SK-N-SH (cell line): ENCODE measurements at regions not wholly inside any gene's neighbourhood (a gene's known extent, or its start where the extent isn't known, plus 50 kb on each side); places are given as distances from the start of the nearest gene placed in this dataset.

Experiments used
- CTCF ChIA-PET: fragments of 300-600, 350-600 bp; formaldehyde crosslinking; extraction: SDS; loops from one replicate; lab custom pipeline; 2021; lab: Yijun Ruan, JAX
- POLR2A ChIA-PET: fragments of 350-600 bp; sonication (Branson Sonifier 250); formaldehyde crosslinking; extraction: SDS; loops from one replicate; lab custom pipeline; 2020; ENCODE audit warnings: antibody characterized with exemption, inconsistent platforms; lab: Yijun Ruan, JAX
- DNase-seq: peaks from one replicate; pipeline ENCODE4 v3.0.0; 2012
- H2AFZ ChIP-seq: fragments of 200-600 bp; sonication (generic); 2 replicates; pipeline ENCODE4 v1.8.1; 2016; ENCODE audit warnings: antibody characterized with exemption, mild to moderate bottlenecking, low read depth
- H3F3A ChIP-seq: fragments of 200-600 bp; sonication (generic); replicated peaks from 2 replicates; pipeline ENCODE3; 2016; ENCODE audit warnings: antibody characterized with exemption, mild to moderate bottlenecking; ENCODE audit not compliant: insufficient read depth
- H3K27ac ChIP-seq, 2 experiments: fragments of 200-500 bp in 1 of 2; fragments of 200-600 bp in 1 of 2; sonication (Bioruptor generic) in 1 of 2; sonication (generic), shearing (Covaris generic) in 1 of 2; 2 replicates each; pipeline versions ENCODE4 v1.5.1 to v1.6.1; 2014 to 2016; ENCODE audit warnings: low read depth in 2 of 2, inconsistent platforms in 1 of 2, low read length in 1 of 2, mild to moderate bottlenecking in 1 of 2, mixed read lengths in 1 of 2
- H3K27me3 ChIP-seq: fragments of 200-600 bp; sonication (generic), shearing (Covaris generic); 2 replicates; pipeline ENCODE4 v1.6.1; 2016; ENCODE audit warnings: mixed run types; ENCODE audit not compliant: insufficient read depth
- H3K36me3 ChIP-seq, 2 experiments: fragments of 200-500 bp in 1 of 2; fragments of 200-600 bp in 1 of 2; sonication (Bioruptor generic) in 1 of 2; sonication (generic) in 1 of 2; replicated peaks in 1 of 2; 2 replicates each; pipeline versions ENCODE3 to v1.5.1; 2014 to 2016; ENCODE audit warnings: low read length in 1 of 2, mild to moderate bottlenecking in 1 of 2; ENCODE audit not compliant: insufficient read depth in 2 of 2, control insufficient read depth in 1 of 2
- H3K4me1 ChIP-seq, 2 experiments: fragments of 200-500 bp in 1 of 2; fragments of 200-600 bp in 1 of 2; sonication (Bioruptor generic) in 1 of 2; sonication (generic), shearing (Covaris generic) in 1 of 2; 2 replicates each; pipeline versions ENCODE4 v1.5.1 to v1.6.1; 2014 to 2016; ENCODE audit warnings: low read depth in 1 of 2, low read length in 1 of 2, mixed run types in 1 of 2; ENCODE audit not compliant: insufficient read depth in 2 of 2, control insufficient read depth in 1 of 2
- H3K4me2 ChIP-seq: fragments of 200-600 bp; sonication (generic), shearing (Covaris generic); 2 replicates; pipeline ENCODE4 v1.6.1; 2017; ENCODE audit warnings: mixed run types
- H3K4me3 ChIP-seq, 2 experiments: fragments of 200-500 bp in 1 of 2; fragments of 200-600 bp in 1 of 2; sonication (Bioruptor generic) in 1 of 2; sonication (generic), shearing (Covaris generic) in 1 of 2; 2 replicates each; pipeline versions ENCODE4 v1.5.1 to v1.8.1; 2014 to 2016; ENCODE audit warnings: low read depth in 2 of 2, inconsistent platforms in 1 of 2, low read length in 1 of 2, mild to moderate bottlenecking in 1 of 2, mixed read lengths in 1 of 2, moderate library complexity in 1 of 2
- H3K79me2 ChIP-seq: fragments of 200-600 bp; sonication (generic); 2 replicates; pipeline ENCODE4 v1.8.1; 2017; ENCODE audit warnings: mild to moderate bottlenecking; ENCODE audit not compliant: insufficient read depth
- H3K9ac ChIP-seq: fragments of 200-600 bp; sonication (generic); 2 replicates; pipeline ENCODE4 v1.6.1; 2017; ENCODE audit warnings: mixed run types
- H3K9me2 ChIP-seq: fragments of 200-600 bp; sonication (generic); 2 replicates; pipeline ENCODE4 v1.6.1; 2017; ENCODE audit warnings: mixed run types
- H3K9me3 ChIP-seq: fragments of 200-600 bp; sonication (generic); 2 replicates; pipeline ENCODE4 v1.6.1; 2017; ENCODE audit warnings: mixed run types, mild to moderate bottlenecking, moderate library complexity
- H4K20me1 ChIP-seq: fragments of 200-600 bp; sonication (generic); 2 replicates; pipeline ENCODE4 v1.6.1; 2017; ENCODE audit warnings: mild to moderate bottlenecking, mixed run types; ENCODE audit not compliant: insufficient read depth
- CHD2 ChIP-seq: fragments of 150-350 bp; IDR thresholded peaks from 2 replicates; pipeline ENCODE4 v1.6.1; 2018; ENCODE audit warnings: low read length; ENCODE audit not compliant: partially characterized antibody
- FOSL2 ChIP-seq: IDR thresholded peaks from 2 replicates; pipeline ENCODE4 v1.4.0; 2012; ENCODE audit warnings: low read depth, mild to moderate bottlenecking, moderate library complexity, borderline replicate concordance
- FOXJ3 ChIP-seq: sonication (generic); formaldehyde crosslinking; IDR thresholded peaks from 2 replicates; pipeline ENCODE4 v1.5.1; 2020; ENCODE audit warnings: mild to moderate bottlenecking, missing genetic modification reagents
- GABPA ChIP-seq: IDR thresholded peaks from 2 replicates; pipeline ENCODE4 v1.4.0; 2012; ENCODE audit warnings: low read depth, mild to moderate bottlenecking
- GATA2 ChIP-seq: sonication (generic); formaldehyde crosslinking; IDR thresholded peaks from 2 replicates; pipeline ENCODE4 v1.5.0; 2020; ENCODE audit warnings: mild to moderate bottlenecking, missing genetic modification reagents
- IRF3 ChIP-seq: fragments of 150-350 bp; IDR thresholded peaks from 2 replicates; pipeline ENCODE4 v1.6.1; 2016; ENCODE audit warnings: mild to moderate bottlenecking, low read depth, low read length
- MAX ChIP-seq: IDR thresholded peaks from 2 replicates; pipeline ENCODE4 v1.4.0; 2012; ENCODE audit warnings: low read depth
- MEF2A ChIP-seq: IDR thresholded peaks from 2 replicates; pipeline ENCODE4 v1.4.0; 2012; ENCODE audit warnings: low read depth, borderline replicate concordance
- NFIC ChIP-seq: IDR thresholded peaks from 2 replicates; pipeline ENCODE4 v1.4.0; 2012; ENCODE audit warnings: borderline replicate concordance
- NRF1 ChIP-seq: IDR thresholded peaks from 2 replicates; pipeline ENCODE4 v1.6.1; 2012; ENCODE audit warnings: low read depth, mild to moderate bottlenecking, low read length
- PBX3 ChIP-seq: IDR thresholded peaks from 2 replicates; pipeline ENCODE4; 2012
- POLR2AphosphoS5 ChIP-seq: IDR thresholded peaks from 2 replicates; pipeline ENCODE4 v1.6.1; 2012; ENCODE audit warnings: low read depth, low read length
- RAD21 ChIP-seq: IDR thresholded peaks from 2 replicates; pipeline ENCODE4 v1.6.1; 2012; ENCODE audit warnings: mild to moderate bottlenecking, low read length
- REST ChIP-seq: IDR thresholded peaks from 2 replicates; pipeline ENCODE4 v1.6.1; 2012; ENCODE audit warnings: mild to moderate bottlenecking, low read depth, low read length, moderate library complexity
- TAF1 ChIP-seq: IDR thresholded peaks from 2 replicates; pipeline ENCODE4 v1.6.1; 2012; ENCODE audit warnings: low read depth, mild to moderate bottlenecking, low read length, moderate library complexity, borderline replicate concordance
- TCF12 ChIP-seq: IDR thresholded peaks from 2 replicates; pipeline ENCODE4 v1.4.0; 2012
- TEAD4 ChIP-seq: IDR thresholded peaks from 2 replicates; pipeline ENCODE4 v1.4.0; 2012; ENCODE audit warnings: mild to moderate bottlenecking, borderline replicate concordance; ENCODE audit not compliant: insufficient read depth
- USF1 ChIP-seq: IDR thresholded peaks from 2 replicates; pipeline ENCODE4 v1.4.0; 2012; ENCODE audit warnings: low read depth, borderline replicate concordance
- YY1 ChIP-seq: IDR thresholded peaks from 2 replicates; pipeline ENCODE4 v1.4.0; 2012; ENCODE audit warnings: low read depth, mild to moderate bottlenecking
- WGBS: methylation state at CpG from one replicate; pipeline ENCODE4 v1.1.6; 2017; ENCODE audit warnings: low lambda C conversion rate; 5-methylcytosine and 5-hydroxymethylcytosine counted together

- H3K4me2 ChIP-seq = no peak overlapping the region
- no peak for TF ChIP-seq NFIC
- TF ChIP-seq USF1 = no peak
- TF ChIP-seq FOSL2 = no peak
- TF ChIP-seq GATA2 (CRISPR knock-in tag) = no peak
- no peak for TF ChIP-seq GABPA
- TF ChIP-seq NRF1 = no peak
- no peak for TF ChIP-seq POLR2AphosphoS5
- TF ChIP-seq MAX = no peak
- no peak for TF ChIP-seq FOXJ3 (CRISPR knock-in tag)
- TF ChIP-seq REST = no peak
- no peak for TF ChIP-seq TAF1
- H3K36me3 ChIP-seq = no peaks in the 10 kb centered on the region
- H3K79me2 ChIP-seq = no peaks in the 10 kb centered on the region
- no peak overlapping the region for H3K9ac ChIP-seq
- H3F3A ChIP-seq = no peaks in the 10 kb centered on the region
- H2AFZ ChIP-seq = no peak overlapping the region
- H4K20me1 ChIP-seq = no peaks in the 10 kb centered on the region
- 3% methylated on average over 1 of the region's 1 CpG for WGBS
- H3K4me3 ChIP-seq = no peak overlapping the region
- H3K4me1 ChIP-seq = no peaks in the 10 kb centered on the region
- POLR2A ChIA-PET = no interaction called here
- no peaks in the 10 kb centered on the region for H3K9me2 ChIP-seq
- no peak for DNase-seq
- no peaks in the 10 kb centered on the region for H3K9me3 ChIP-seq
- no peak overlapping the region for H3K27ac ChIP-seq
- H3K27me3 ChIP-seq = no peaks in the 10 kb centered on the region
- CTCF ChIA-PET = no interaction called here
Measured at GRCh38 chr3:20451170-20451569, 265.2 kb upstream of the SGO1 start.

GRCh38 chr3:20450611-20451010, 264.6 kb upstream of the SGO1 start:
- H3K27me3 ChIP-seq = no peaks in the 10 kb centered on the region
- no peaks in the 10 kb centered on the region for H3K9me3 ChIP-seq
- no peaks in the 10 kb centered on the region for H3K9me2 ChIP-seq
- H4K20me1 ChIP-seq = no peaks in the 10 kb centered on the region
- CTCF ChIA-PET = no interaction called here
- no peaks in the 10 kb centered on the region for H3K4me1 ChIP-seq
- no peak overlapping the region for H3K9ac ChIP-seq
- no peak for DNase-seq
- no peaks in the 10 kb centered on the region for H3K36me3 ChIP-seq
- H2AFZ ChIP-seq = no peak overlapping the region
- H3K79me2 ChIP-seq = no peaks in the 10 kb centered on the region
- POLR2A ChIA-PET = no interaction called here
- no peak overlapping the region for H3K4me2 ChIP-seq
- no peak overlapping the region for H3K27ac ChIP-seq
- H3K4me3 ChIP-seq = no peak overlapping the region
- no peaks in the 10 kb centered on the region for H3F3A ChIP-seq
- WGBS = 15% methylated on average over 1 of the region's 1 CpG
- TF ChIP-seq CHD2 (no peak), FOXJ3 (CRISPR knock-in tag) (no peak), MEF2A (no peak), YY1 (no peak), IRF3 (no peak), POLR2AphosphoS5 (no peak), TEAD4 (no peak), RAD21 (no peak), REST (no peak), PBX3 (no peak), TCF12 (no peak)
